GM20431 (cell line): ENCODE measurements at regions not wholly inside any gene's neighbourhood (a gene's known extent, or its start where the extent isn't known, plus 50 kb on each side); places are given as distances from the start of the nearest gene placed in this dataset.
"Not testable (repeated sequence)": the region's sequence is repeated elsewhere in the genome, so short reads cannot be mapped to it uniquely, and the experiment has no call there.

Experiments used
- in situ Hi-C: fragments of 300-500 bp; cut with MseI, MboI; formaldehyde crosslinking; loops from one replicate; pipeline ENCODE4 v1.15.0; 2020; ENCODE audit warnings: low sequenced_read_pairs; ENCODE audit not compliant: unreplicated experiment

DNA sequence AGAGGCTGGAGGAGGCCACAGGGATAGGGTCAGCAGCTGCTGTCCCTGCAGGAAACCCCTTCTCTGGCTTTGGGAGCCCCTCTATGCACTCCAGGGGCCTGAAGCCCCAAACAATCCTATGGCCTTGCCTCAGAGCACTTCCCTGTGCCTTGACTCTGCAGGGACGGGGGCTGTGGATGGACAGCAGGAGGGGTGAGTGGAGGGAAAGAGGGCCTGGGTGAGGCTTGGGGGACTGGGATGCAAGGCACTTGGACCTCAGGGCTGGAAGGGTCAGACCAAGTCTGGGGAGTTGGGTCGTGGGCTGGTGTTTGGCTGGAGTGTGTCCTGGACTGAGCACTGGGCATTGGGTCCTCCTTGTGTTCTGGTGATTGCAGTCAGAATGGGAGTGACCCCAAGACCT is 769.8 kb downstream of the EPHA3 start:
- in situ Hi-C loops: no loop called here

DNA sequence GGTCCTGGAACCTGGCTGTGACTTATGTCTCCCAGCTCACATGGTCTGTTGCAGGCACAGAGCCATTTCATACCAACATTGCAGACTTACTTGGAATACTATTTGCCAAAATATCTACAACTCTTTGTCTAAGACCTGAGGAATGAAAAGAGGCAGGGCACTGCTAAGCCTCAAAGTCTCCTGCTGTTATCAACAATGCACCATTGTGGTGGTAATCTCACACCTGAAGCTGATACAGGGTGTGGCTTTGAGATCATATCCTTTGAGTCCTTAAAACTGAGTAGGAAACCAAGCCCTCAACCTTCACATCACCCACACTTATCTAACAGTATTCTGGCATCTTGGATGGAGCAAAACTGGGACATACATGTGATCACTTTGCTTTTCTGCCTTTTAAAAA is 782.0 kb downstream of the EPHA3 start:
- in situ Hi-C loops: no loop called here

DNA sequence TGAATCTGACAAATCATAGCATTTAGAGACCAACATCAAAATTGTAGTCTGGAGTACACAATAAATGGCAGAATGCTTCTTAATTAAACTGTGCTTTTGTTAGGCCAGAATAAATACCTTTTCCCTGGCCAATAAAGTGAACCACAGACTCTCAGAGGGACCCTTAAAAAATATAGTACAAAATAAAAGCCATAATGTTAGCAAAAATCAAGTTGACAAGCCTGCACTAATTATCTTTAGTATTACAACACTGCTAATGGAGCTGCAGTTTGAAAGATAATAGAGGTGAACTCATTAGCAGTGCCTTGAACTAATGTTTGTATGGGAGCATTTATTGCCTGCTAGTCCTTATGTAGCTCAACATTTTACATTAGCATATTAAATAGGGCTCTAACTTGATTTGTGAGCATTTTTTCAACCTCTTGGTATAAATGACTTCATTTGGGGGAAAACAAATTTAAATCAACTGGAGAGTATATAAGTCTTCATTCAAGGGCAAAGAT is 801.3 kb downstream of the EPHA3 start:
- in situ Hi-C loops: no loop called here

DNA sequence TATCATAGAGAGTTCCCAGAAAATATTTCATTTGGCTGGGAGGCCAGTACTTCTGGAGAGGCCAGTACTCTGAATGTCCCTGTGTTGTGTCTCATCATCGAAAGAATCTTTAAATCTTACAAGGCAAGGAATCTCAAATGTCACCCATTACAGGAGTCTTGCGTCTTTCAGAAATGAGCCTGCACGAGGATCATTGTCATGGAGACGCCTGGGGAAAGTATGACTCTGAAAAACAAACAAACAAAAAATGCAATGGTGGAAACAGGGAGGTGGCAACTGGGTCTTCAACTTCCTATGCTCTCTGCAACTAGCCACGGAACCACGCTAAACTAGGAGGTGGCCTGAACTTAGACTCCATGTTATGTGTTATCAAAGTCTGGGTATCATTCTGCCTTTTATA is 804.6 kb downstream of the EPHA3 start:
- in situ Hi-C loops: no loop called here

DNA sequence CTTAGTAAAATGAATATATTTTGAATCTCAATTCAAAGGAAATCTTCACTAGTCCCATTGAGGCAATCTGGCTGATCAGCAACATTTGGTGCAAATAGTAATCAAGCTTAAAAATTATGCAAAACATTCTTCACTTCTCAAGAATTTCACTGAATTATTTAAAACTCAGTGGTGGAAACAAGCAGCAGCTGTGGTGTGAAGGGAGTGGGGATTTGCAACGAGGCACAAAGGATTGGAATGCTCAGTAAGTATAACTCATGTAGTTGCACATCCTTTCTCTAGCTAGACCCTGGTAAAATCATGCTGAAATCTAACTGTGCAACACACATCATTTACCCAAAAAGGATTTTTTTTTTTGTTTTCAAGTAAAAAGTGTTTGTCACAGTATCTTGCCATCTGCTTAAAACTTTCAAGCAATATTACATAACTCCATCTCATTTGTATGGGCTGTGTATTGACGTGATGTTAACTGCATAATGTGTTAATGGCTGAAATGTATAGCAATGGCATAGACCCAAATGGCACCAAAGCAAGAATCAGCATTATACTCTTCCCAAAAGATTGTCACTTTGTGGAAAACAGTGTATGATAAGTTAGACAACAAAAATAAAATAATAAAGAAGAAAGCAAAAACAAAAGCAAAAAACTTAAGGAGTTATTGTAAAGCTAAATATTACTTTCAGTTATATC is 816.6 kb downstream of the EPHA3 start:
- in situ Hi-C loops: no loop called here

DNA sequence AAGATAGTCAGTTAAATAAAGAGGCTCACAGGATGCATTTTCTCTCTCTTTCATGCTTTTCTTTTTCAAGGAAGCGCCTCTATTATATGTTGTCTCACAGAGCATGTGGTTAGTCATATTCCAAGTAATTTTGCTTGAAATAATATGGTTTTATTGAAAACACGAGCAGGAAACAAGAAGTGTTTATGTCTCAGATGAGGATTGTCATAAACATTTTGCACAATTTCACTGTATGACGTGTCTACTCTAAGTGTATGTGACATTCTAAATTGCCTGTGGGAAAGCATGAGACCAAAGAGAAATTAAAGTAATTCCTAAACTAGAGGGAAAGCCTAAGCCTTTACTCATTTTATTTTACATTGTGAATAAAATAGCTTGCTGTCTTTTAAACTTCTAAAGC is 818.6 kb downstream of the EPHA3 start:
- in situ Hi-C loops: no loop called here

DNA sequence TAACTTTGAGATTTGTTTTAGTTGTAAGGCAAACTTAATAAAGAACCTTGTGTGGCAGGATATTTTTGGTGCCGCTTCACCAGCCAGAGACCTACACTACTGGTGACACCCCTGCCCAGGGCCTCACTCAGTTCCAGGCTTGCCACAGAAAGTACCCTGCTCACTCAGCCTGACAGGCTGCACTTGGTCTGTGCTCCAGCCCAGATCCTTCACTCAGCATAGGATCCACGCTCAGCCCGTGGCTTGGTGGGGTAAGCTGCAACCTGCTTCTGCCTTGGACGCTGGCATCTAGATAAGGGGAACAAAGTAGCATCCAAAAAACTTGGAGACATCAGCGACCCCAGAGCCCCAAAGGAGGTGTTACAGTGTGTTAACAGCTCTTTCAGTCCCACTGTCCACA is 825.5 kb downstream of the EPHA3 start:
- in situ Hi-C loops: no loop called here

DNA sequence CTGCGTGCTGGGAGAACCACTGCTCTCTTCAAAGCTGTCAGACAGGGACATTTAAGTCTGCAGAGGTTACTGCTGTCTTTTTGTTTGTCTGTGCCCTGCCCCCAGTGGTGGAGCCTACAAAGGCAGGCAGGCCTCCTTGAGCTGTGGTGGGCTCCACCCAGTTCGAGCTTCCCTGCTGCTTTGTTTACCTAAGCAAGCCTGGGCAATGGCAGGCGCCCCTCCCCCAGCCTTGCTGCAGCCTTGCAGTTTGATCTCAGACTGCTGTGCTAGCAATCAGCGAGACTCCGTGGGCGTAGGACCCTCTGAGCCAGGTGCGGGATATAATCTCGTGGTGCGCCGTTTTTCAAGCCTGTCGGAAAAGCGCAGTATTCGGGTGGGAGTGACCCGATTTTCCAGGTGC is 837.0 kb downstream of the EPHA3 start:
- in situ Hi-C loops: not testable (repeated sequence)

DNA sequence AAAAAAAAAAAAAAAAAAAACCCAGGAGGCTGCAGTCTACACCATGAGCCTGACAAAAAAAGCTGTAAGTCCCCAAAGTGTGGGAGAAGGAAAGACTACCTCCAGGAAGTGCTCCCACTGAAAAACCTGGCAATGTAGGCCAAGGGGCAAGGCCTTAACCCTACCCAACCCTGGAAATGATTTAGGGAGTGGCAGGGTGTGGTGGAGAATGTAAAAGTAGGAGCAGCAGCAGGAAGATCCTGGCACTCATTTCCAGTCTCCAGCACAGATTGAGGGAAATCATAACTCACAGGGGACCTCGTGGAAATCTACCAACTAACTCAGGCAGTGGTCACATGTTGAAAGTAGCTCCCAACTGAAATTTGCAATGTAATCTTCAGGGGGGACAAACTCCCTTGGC is 839.5 kb downstream of the EPHA3 start:
- in situ Hi-C loops: no loop called here

DNA sequence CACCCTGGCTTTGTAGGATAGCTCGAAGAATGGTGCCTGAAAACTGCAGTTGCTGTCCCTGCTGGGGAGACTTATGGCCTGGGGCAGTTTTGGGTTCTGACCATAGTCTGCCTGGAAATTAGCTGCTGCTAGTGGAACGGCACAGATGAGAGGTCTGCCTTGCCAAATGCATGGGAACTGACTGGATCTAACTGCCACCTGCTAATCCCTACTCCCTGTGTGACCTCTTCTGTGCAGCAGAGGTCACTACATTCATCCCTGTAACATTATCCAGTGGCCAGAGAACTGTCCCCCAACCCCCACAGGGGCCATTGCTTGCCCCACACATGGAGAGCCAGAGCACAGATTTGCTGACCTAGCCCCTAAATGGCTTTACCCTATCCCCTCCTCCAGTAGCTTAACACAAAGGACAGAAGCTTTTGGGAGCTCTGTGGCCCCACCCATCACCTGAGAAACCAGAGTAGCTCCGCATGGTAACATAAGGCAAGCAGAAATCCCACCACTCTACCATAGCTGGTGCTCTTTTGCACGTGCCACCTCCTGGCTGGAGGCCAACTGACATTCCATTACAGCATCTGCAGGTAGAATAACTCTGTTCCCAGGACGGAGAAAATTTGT is 840.0 kb downstream of the EPHA3 start:
- in situ Hi-C loops: no loop called here

DNA sequence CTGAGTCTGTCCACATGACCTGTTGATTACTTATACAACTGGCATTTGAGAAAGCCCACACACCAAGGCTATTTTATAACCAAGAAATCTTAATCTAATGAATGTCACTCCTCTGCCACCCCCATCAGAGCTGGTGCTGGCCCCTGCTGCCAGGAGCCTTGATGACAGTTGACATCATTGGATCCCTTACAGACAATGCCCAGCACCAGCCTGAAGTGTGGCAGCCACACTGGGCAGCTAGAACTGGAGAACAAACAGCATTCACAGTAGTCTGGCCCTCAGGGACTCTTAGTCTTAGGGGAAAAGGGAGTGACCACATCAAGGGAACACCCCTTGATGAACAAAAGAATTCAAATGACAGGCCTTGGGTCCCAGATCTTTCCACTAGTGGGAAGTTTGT is 840.6 kb downstream of the EPHA3 start:
- in situ Hi-C loops: no loop called here

DNA sequence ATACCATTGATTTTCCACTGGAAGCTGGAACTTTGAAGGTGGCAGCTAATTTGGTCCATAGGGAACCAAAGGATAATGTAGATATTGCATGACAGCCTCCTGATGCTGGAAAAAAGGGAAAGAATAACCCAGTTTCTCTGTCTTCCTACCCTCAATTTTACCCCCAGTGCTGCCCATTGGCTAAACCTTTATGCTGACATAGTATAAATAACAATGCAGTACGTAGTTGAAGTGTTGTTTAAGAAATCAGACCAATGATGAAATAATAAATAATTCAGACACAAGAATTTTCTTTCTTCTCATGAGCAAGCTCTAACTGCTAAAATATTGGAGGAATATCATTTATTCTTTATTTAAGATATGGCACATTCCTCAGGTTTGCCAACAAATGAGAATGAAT is 843.4 kb downstream of the EPHA3 start:
- in situ Hi-C loops: no loop called here

DNA sequence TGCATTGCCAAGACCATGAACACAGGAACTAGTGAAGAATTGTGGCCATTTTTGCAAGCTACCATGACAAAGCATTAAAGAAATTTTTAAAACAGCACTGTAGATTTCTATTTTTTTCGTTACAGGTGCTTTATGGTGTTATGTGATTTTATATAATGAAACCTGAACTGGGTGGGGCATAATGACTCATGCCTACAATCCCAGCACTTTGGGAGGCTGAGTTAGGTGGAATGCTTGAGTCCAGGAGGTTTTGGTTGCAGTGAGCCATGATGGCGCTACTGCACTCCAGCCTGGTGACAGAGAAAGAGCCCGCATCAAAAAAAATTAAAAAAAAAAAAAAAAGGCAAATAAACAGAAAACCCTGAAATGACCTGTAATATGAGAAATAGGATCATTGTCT is 846.7 kb downstream of the EPHA3 start:
- in situ Hi-C loops: no loop called here

DNA sequence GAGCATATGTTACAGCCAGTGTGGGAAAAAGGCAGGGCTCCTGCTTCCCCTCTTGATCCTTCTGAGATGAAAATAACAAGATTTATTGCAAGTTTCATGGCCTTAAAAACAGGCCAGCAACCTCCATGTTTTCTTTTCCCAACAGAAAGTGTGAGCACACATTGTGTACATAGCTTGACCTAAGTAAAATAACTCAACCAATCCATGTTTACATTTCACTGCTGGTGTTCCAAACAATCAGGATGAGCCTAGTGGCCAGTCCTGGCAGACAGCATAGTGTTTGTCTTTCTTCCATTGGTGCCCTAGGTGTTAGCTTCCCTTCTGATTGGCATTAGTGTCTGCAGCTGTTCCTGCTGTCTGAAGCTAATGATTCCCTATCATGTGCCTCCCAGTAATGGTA is 847.7 kb downstream of the EPHA3 start:
- in situ Hi-C loops: no loop called here

DNA sequence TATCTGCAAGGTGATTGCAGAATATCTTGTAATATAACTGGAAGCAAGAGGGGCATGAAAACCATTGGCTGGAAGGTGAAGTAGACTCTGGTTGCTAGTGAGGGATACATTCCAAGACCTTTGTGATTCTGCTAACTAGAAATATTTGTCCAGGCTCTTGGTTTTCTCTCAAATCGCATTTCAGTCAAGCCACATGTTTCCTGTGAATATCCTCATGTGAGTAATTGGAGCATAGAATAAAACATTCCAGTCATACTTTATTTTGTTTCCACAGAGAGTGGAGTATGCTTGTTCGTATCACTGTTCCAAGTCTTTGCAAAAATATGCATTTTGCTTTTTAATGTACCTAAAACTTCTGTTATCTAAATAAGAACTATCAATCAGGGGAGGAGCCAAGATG is 850.0 kb downstream of the EPHA3 start:
- in situ Hi-C loops: no loop called here

DNA sequence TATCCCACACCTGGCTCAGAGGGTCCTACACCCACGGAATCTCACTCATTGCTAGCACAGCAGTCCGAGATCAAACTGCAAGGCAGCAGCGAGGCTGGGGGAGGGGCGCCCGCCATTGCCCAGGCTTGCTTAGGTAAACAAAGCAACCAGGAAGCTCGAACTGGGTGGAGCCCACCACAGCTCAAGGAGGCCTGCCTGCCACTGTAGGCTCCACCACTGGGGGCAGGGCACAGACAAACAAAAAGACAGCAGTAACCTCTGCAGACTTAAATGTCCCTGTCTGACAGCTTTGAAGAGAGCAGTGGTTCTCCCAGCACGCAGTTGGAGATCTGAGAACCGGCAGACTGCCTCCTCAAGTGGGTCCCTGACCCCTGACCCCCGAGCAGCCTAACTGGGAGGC is 850.7 kb downstream of the EPHA3 start:
- in situ Hi-C loops: not testable (repeated sequence)

DNA sequence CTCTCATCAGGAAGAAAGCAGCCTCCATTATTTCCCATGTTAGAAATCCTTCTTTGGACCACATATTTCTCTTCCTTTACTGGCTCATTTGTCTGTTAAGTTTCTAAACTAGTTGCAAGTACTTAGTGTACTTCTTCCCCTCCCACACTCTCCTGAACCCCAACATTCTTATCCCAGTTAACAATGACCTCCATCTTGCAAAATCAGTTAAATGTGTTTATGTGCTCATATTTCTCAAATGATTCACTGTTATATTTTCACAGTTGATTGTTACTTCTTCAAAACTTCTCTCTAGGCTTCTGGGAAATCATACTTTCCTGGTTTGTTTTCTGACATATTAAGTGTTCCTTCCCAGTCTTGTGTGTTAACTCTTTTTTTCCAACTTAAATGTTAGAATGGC is 856.9 kb downstream of the EPHA3 start:
- in situ Hi-C loops: no loop called here

DNA sequence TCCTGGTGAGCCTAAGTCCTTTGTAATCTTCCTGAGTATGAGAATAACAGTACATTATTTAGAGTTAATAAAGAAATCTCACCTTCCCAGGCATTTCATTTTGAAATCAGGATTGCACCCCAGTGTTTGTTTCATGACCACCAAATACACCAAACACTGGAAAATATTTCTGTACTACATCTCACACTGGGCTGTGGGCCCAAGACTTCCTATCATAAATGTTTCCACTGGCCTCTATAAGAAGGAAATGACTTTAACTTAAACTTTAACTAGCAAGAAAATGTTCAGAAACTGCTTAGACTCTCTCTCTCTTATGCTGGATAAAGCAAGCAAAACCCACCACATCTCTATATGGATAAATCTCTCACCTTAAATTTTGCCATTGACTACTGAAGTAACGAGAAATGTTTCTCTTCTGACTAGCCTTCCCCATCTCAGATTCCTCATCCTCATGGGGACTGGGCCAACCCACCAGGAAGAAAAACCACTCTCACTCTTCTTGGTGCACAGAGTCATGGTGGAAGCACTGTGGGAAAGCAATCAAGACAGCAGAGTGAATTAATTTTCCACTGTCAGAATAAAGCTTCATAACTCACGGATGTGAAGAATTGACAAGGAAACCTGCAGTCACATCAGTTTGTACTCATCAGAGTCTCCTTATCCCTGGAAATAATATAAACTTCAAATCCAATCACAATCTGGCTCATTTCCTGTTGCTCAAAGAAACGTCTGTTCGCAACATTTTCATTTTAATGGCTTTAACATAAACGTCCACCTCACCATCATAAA is 859.6 kb downstream of the EPHA3 start:
- in situ Hi-C loops: no loop called here

DNA sequence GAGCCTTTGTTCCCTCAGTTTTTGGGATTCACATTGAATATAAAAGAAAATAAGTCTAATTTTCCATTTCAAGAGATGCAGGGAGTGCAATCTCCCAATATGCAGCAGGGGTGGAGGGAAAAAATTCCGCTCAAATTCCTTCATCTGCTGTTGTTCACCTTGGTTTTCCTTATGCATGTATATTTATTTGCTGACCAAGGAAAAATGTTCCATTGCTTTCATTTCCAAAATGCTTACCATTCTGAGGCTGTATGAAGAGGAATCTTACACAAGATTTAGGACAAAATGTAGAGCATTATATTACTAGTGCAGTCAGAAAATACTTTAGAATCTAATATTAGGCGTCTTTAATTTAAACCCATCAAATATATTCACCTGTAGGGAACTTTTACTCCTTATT is 863.9 kb downstream of the EPHA3 start:
- in situ Hi-C loops: no loop called here

DNA sequence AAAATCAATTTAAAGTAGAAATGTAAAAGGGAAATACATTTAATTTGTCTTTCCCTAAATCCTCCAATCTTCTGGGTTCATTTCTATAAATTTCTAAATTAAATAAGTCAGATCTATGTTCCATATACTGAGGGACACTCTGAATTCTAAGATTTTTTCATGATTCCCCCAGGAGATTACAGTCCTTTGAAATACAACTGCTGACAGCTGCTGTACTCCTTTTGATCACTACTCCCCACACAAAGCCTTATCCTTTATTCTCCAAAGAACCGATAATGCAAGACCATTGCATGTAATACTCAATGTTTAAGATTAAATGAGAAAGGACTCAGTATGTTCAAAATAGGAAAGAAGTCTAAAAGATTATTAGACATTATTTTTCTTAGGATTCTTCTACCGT is 865.7 kb downstream of the EPHA3 start:
- in situ Hi-C loops: no loop called here

DNA sequence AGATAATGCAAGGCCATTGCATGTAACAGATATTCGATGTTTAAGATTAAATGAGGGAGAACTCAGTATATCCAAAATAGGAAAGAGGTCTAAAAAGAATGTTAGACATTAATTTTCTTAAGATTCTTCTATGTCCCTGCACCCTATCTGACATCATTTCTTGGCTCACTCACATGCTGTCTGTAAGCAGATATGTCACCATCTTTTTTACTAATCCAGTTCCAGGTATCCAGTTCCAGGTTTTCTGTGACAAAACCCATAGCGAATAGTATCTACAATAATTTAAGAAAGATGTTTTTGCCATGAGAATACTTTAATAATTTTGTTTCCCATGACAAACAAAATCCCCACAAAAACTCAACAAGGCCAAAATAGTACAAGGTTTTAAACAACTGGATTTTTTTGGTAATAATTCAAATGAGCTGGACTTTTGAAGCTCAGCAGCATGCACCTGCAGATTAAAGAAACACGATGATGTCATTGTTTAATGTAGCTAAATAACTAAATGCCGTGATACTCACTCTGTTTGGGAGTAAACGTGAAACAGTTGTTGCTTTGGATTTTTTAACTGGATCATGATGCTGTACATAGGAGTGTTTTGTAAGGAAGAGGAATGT is 867.6 kb downstream of the EPHA3 start:
- in situ Hi-C loops: no loop called here
